Lower lobe of right lung (tissue), 2 donors: ENCODE measurements at regions not wholly inside any gene's neighbourhood (a gene's known extent, or its start where the extent isn't known, plus 50 kb on each side); places are given as distances from the start of the nearest gene placed in this dataset.

Experiments
- ATAC-seq, 2 donors: fragments of 200-7000 bp; cut with Tn5 transposase; one replicate each; pipeline ENCODE4 v1.9.1; 2020 to 2022; ENCODE audit warnings: mild to moderate bottlenecking in 2 of 2, moderate library complexity in 2 of 2
- DNase-seq: peaks from one replicate; pipeline ENCODE4 v3.0.0-alpha.2; 2020
- H3K27ac ChIP-seq: fragments of 200-600 bp; one replicate; pipeline ENCODE4 v1.8.0; 2022
- H3K27me3 ChIP-seq: fragments of 200-600 bp; one replicate; pipeline ENCODE4 v1.8.0; 2022; ENCODE audit warnings: low read depth
- H3K36me3 ChIP-seq: fragments of 200-600 bp; one replicate; pipeline ENCODE4 v1.8.0; 2022; ENCODE audit warnings: mild to moderate bottlenecking
- H3K4me1 ChIP-seq: fragments of 200-600 bp; one replicate; pipeline ENCODE4 v1.8.0; 2022
- H3K4me3 ChIP-seq: fragments of 200-600 bp; one replicate; pipeline ENCODE4 v1.8.0; 2022; ENCODE audit warnings: mild to moderate bottlenecking
- H3K9me3 ChIP-seq: fragments of 200-600 bp; one replicate; pipeline ENCODE4 v1.8.0; 2022
- intact Hi-C: fragments of 100-400 bp; cut with DNase I; formaldehyde crosslinking; loops from one replicate; pipeline ENCODE4 v1.11.0; 2022
- TF ChIP-seq, protein P1 (sequence below): fragments of 200-600 bp; IDR thresholded peaks from one replicate; pipeline ENCODE4 v1.8.0; 2022; ENCODE audit warnings: antibody characterized with exemption, mild to moderate bottlenecking
- donor health status: DM: no; HTN: yes; CAD: no; lungs with severe emphysema.

- H3K36me3 ChIP-seq = no peaks in the 10 kb centered on the region
- no peak overlapping the region for H3K27ac ChIP-seq
- TF ChIP-seq, protein P1, sequence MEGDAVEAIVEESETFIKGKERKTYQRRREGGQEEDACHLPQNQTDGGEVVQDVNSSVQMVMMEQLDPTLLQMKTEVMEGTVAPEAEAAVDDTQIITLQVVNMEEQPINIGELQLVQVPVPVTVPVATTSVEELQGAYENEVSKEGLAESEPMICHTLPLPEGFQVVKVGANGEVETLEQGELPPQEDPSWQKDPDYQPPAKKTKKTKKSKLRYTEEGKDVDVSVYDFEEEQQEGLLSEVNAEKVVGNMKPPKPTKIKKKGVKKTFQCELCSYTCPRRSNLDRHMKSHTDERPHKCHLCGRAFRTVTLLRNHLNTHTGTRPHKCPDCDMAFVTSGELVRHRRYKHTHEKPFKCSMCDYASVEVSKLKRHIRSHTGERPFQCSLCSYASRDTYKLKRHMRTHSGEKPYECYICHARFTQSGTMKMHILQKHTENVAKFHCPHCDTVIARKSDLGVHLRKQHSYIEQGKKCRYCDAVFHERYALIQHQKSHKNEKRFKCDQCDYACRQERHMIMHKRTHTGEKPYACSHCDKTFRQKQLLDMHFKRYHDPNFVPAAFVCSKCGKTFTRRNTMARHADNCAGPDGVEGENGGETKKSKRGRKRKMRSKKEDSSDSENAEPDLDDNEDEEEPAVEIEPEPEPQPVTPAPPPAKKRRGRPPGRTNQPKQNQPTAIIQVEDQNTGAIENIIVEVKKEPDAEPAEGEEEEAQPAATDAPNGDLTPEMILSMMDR = no peak
- H3K4me1 ChIP-seq = no peaks in the 10 kb centered on the region
- DNase-seq (no peak), ATAC-seq (no peak)
- H3K27me3 ChIP-seq = no peaks in the 10 kb centered on the region
- H3K9me3 ChIP-seq = no peaks in the 10 kb centered on the region
- H3K4me3 ChIP-seq = no peak overlapping the region
- intact Hi-C loops = loop anchor here (10.0 kb wide), 1 partner anchor 71 kb away; no protein-coding TSS in a partner anchor
Observed at GRCh38 chr16:82345318-82345717, 175.3 kb upstream of the MPHOSPH6 start.

- Histone ChIP-seq H3K4me1 (no peaks in the 10 kb centered on the region), H3K36me3 (no peaks in the 10 kb centered on the region), H3K27me3 (no peaks in the 10 kb centered on the region), H3K27ac (no peak overlapping the region), H3K4me3 (no peak overlapping the region), H3K9me3 (no peaks in the 10 kb centered on the region)
- ATAC-seq (peak in 1 of 2 donors; percentile 50), DNase-seq (no peak)
- TF ChIP-seq, protein P1 = peak; percentile 33
- intact Hi-C loops = loop anchor here (10.0 kb wide), 1 partner anchor 69 kb away; no protein-coding TSS in a partner anchor
Observed at GRCh38 chr16:82344157-82344556, 174.1 kb upstream of the MPHOSPH6 start.

- intact Hi-C loops = loop anchor here (10.0 kb wide), 1 partner anchor 66 kb away; no protein-coding TSS in a partner anchor
- no peak overlapping the region for H3K27ac ChIP-seq
- H3K4me3 ChIP-seq = no peak overlapping the region
- H3K27me3 ChIP-seq = peaks cover 3% of the 10 kb centered on the region
- H3K36me3 ChIP-seq = no peaks in the 10 kb centered on the region
- TF ChIP-seq, protein P1 = no peak
- no peaks in the 10 kb centered on the region for H3K4me1 ChIP-seq
- no peak for ATAC-seq
- no peak for DNase-seq
- no peaks in the 10 kb centered on the region for H3K9me3 ChIP-seq
Observed at GRCh38 chr16:82341146-82341669, 171.2 kb upstream of the MPHOSPH6 start.

GRCh38 chr16:82340531-82340930, 170.5 kb upstream of the MPHOSPH6 start:
- intact Hi-C loops = loop anchor here (10.0 kb wide), 1 partner anchor 66 kb away; no protein-coding TSS in a partner anchor
- H3K4me3 ChIP-seq = no peak overlapping the region
- TF ChIP-seq, protein P1 = no peak
- DNase-seq (no peak), ATAC-seq (no peak)
- no peak overlapping the region for H3K27ac ChIP-seq
- H3K4me1 ChIP-seq = no peaks in the 10 kb centered on the region
- H3K36me3 ChIP-seq = no peaks in the 10 kb centered on the region
- H3K27me3 ChIP-seq = peaks cover 3% of the 10 kb centered on the region
- H3K9me3 ChIP-seq = no peaks in the 10 kb centered on the region

DNA sequence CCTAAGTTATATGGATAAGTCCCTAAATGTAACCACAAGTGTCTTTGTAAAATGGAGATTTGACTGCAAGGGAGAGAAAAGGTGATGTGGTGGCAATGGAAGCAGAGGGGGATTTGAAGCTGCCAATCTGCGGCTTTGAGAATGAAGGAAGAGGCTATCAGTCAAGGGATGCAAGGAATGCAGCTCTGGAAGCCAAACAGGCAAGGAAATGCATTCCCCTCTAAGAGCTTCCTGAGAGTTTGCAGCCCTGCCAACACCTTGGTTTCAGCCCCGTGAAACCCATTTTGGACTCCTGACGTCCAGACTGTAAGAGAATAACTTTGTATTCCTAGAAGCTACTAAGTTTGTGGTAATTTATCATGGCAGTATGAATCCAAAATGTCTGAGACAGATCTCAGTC, 167.3 kb upstream of the MPHOSPH6 start:
- Histone ChIP-seq H3K27ac (no peak overlapping the region), H3K9me3 (no peaks in the 10 kb centered on the region), H3K4me1 (no peaks in the 10 kb centered on the region), H3K27me3 (peaks cover 3% of the 10 kb centered on the region), H3K36me3 (no peaks in the 10 kb centered on the region), H3K4me3 (no peak overlapping the region)
- no peak for ATAC-seq
- intact Hi-C loops = no loop called here
- TF ChIP-seq, protein P1 = no peak
- no peak for DNase-seq
